ENCODE measurements at regions not wholly inside any gene's neighbourhood (a gene's known extent, or its start where the extent isn't known, plus 50 kb on each side); places are given as distances from the start of the nearest gene placed in this dataset.

- TF ChIP-seq, protein P1, sequence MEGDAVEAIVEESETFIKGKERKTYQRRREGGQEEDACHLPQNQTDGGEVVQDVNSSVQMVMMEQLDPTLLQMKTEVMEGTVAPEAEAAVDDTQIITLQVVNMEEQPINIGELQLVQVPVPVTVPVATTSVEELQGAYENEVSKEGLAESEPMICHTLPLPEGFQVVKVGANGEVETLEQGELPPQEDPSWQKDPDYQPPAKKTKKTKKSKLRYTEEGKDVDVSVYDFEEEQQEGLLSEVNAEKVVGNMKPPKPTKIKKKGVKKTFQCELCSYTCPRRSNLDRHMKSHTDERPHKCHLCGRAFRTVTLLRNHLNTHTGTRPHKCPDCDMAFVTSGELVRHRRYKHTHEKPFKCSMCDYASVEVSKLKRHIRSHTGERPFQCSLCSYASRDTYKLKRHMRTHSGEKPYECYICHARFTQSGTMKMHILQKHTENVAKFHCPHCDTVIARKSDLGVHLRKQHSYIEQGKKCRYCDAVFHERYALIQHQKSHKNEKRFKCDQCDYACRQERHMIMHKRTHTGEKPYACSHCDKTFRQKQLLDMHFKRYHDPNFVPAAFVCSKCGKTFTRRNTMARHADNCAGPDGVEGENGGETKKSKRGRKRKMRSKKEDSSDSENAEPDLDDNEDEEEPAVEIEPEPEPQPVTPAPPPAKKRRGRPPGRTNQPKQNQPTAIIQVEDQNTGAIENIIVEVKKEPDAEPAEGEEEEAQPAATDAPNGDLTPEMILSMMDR (conservative IDR thresholded peaks at IDR 0.05 in 1 of 2, IDR thresholded peaks at IDR 0.05 in 1 of 2; ENCODE audit: extremely low read depth in 1 of 2, insufficient read depth in 1 of 2, low read depth in 1 of 2, low read length in 2 of 2), result no peak
- no peak for TF ChIP-seq EZH2 (IDR thresholded peaks at IDR 0.05; ENCODE audit: borderline replicate concordance, low read length)
These were observed 102.9 kb downstream of the RPS29 start for GRCh38 chr14:49483268-49483667.

All from mammary epithelial cell (primary cell).